Activated CD8-positive, alpha-beta memory T cell treated with anti-CD3 and anti-CD28 coated beads for 48 hours (primary cell): ENCODE measurements at regions not wholly inside any gene's neighbourhood (a gene's known extent, or its start where the extent isn't known, plus 50 kb on each side); places are given as distances from the start of the nearest gene placed in this dataset.

ENCODE experiments used
- DNase-seq, 3 experiments: peaks; one replicate each; pipeline ENCODE4 v3.0.0-alpha.2; 2020; ENCODE audit warnings: low read depth in 2 of 3, low spot score in 2 of 3

GRCh38 chr2:65511306-65511705 is 78.9 kb upstream of the SPRED2 start:
- DNase-seq, result no peak

GRCh38 chr2:65508225-65508624 is 75.8 kb upstream of the SPRED2 start:
- no peak for DNase-seq

GRCh38 chr2:65507102-65508069 is 75.0 kb upstream of the SPRED2 start:
- no peak for DNase-seq

GRCh38 chr2:65504814-65505697 is 72.7 kb upstream of the SPRED2 start:
- no peak for DNase-seq

- DNase-seq, result no peak
Measured at GRCh38 chr2:65504201-65504600, 71.8 kb upstream of the SPRED2 start.

- no peak for DNase-seq
Measured at GRCh38 chr2:65503746-65504145, 71.3 kb upstream of the SPRED2 start.

GRCh38 chr2:65501836-65502235 is 69.4 kb upstream of the SPRED2 start:
- no peak for DNase-seq

GRCh38 chr2:65501074-65501473 is 68.7 kb upstream of the SPRED2 start:
- DNase-seq, result no peak

- no peak for DNase-seq
Measured at GRCh38 chr2:65500310-65501040, 68.1 kb upstream of the SPRED2 start.

- DNase-seq, result no peak
Measured at GRCh38 chr2:65499216-65499615, 66.8 kb upstream of the SPRED2 start.

GRCh38 chr2:65498396-65498795 is 66.0 kb upstream of the SPRED2 start:
- DNase-seq, result no peak

- no peak for DNase-seq
Measured at GRCh38 chr2:65495251-65495877, 63.0 kb upstream of the SPRED2 start.

- DNase-seq, result no peak
Measured at GRCh38 chr2:65494078-65494477, 61.7 kb upstream of the SPRED2 start.

GRCh38 chr2:65491381-65491905 is 59.0 kb upstream of the SPRED2 start:
- DNase-seq, result no peak

- no peak for DNase-seq
Measured at GRCh38 chr2:65490222-65490621, 57.8 kb upstream of the SPRED2 start.

- DNase-seq, result no peak
Measured at GRCh38 chr2:65489269-65489668, 56.9 kb upstream of the SPRED2 start.

- no peak for DNase-seq
Measured at GRCh38 chr2:65488527-65488926, 56.1 kb upstream of the SPRED2 start.

GRCh38 chr2:65487404-65487803 is 55.0 kb upstream of the SPRED2 start:
- DNase-seq, result no peak

- no peak for DNase-seq
Measured at GRCh38 chr2:65486802-65487201, 54.4 kb upstream of the SPRED2 start.

- DNase-seq, result no peak
Measured at GRCh38 chr2:65486282-65486681, 53.9 kb upstream of the SPRED2 start.

- DNase-seq, result no peak
Measured at GRCh38 chr2:65485839-65486238, 53.4 kb upstream of the SPRED2 start.
